ENCODE measurements at regions not wholly inside any gene's neighbourhood (a gene's known extent, or its start where the extent isn't known, plus 50 kb on each side); places are given as distances from the start of the nearest gene placed in this dataset.

DNA sequence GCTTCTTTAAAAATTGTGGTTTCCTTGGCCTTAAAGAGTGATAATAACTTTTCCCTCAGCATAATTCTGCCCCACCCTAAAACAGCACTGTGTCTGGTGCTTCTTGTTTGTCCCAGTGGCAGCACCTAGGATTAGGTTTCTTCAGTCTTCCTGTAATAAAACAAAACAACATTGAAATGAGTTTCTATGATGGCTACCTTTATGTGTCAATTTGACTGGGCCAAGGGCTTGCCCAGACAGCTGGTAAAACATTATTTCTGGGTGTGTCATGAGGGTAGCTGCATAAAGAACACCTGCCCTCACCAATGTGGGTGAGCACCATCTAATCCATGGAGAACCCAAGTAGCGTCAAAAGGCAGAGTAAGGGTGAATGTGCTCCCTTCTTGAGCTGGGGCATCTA, 117.8 kb downstream of the QRSL1 start:
- TF ChIP-seq, protein P1, sequence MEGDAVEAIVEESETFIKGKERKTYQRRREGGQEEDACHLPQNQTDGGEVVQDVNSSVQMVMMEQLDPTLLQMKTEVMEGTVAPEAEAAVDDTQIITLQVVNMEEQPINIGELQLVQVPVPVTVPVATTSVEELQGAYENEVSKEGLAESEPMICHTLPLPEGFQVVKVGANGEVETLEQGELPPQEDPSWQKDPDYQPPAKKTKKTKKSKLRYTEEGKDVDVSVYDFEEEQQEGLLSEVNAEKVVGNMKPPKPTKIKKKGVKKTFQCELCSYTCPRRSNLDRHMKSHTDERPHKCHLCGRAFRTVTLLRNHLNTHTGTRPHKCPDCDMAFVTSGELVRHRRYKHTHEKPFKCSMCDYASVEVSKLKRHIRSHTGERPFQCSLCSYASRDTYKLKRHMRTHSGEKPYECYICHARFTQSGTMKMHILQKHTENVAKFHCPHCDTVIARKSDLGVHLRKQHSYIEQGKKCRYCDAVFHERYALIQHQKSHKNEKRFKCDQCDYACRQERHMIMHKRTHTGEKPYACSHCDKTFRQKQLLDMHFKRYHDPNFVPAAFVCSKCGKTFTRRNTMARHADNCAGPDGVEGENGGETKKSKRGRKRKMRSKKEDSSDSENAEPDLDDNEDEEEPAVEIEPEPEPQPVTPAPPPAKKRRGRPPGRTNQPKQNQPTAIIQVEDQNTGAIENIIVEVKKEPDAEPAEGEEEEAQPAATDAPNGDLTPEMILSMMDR (IDR thresholded peaks at IDR 0.05) = no peak
- TF ChIP-seq POLR2A (IDR thresholded peaks at IDR 0.05) = no peak

Measured in Peyer's patch (tissue), 4 donors.